ENCODE measurements at regions not wholly inside any gene's neighbourhood (a gene's known extent, or its start where the extent isn't known, plus 50 kb on each side); places are given as distances from the start of the nearest gene placed in this dataset.

GRCh38 chr7:156438011-156438410 lies 202.6 kb upstream of the RNF32 start:
- TF ChIP-seq EZH2 (IDR thresholded peaks at IDR 0.05; ENCODE audit: insufficient read depth, low read length) (no peak), CTCF (IDR thresholded peaks at IDR 0.05; ENCODE audit: insufficient read depth, low read depth, low read length) (no peak)
